ENCODE measurements at regions not wholly inside any gene's neighbourhood (a gene's known extent, or its start where the extent isn't known, plus 50 kb on each side); places are given as distances from the start of the nearest gene placed in this dataset.

DNA sequence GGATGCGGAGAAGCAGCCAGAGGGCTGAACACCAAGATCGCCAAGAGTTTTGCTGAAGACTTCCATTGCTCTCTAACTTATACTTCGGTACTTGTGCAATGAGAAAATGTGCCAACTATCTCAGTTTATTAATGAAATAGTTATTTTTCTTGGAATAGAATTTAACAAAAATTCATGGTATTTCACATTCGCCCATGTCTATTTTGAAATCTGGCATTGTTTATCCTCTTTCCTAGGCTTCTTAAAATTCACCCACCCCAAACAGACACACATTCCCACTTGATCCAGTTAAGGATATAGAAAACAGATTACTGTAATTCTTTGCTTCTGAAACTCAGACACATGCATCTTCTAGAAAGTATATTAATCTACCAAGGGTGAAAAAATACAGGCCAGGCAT is 56.3 kb upstream of the ADAMTS5 start:
- TF ChIP-seq, protein P1, sequence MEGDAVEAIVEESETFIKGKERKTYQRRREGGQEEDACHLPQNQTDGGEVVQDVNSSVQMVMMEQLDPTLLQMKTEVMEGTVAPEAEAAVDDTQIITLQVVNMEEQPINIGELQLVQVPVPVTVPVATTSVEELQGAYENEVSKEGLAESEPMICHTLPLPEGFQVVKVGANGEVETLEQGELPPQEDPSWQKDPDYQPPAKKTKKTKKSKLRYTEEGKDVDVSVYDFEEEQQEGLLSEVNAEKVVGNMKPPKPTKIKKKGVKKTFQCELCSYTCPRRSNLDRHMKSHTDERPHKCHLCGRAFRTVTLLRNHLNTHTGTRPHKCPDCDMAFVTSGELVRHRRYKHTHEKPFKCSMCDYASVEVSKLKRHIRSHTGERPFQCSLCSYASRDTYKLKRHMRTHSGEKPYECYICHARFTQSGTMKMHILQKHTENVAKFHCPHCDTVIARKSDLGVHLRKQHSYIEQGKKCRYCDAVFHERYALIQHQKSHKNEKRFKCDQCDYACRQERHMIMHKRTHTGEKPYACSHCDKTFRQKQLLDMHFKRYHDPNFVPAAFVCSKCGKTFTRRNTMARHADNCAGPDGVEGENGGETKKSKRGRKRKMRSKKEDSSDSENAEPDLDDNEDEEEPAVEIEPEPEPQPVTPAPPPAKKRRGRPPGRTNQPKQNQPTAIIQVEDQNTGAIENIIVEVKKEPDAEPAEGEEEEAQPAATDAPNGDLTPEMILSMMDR (IDR thresholded peaks at IDR 0.05): no peak
- TF ChIP-seq POLR2A (IDR thresholded peaks at IDR 0.05): no peak
